ENCODE measurements at regions not wholly inside any gene's neighbourhood (a gene's known extent, or its start where the extent isn't known, plus 50 kb on each side); places are given as distances from the start of the nearest gene placed in this dataset.

DNA sequence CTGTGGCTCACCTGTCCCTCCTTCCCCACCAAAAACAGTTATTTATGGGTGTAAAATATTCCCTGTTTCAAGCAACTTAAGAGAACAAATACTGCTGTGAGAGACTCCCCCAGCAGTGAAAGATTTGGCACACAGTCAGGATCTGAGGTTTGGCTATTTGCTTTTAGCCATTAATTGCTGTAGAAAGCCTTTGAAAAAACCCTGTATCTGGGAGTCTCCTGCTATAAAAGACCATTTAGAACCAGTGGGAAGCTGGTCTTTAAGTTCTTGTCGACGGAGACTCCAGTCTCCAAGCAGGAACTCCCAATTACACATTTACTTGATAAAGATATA is 55.1 kb upstream of the PCSK6 start:
- DNase-seq (ENCODE audit: low read depth): no peak
- TF ChIP-seq, protein P1, sequence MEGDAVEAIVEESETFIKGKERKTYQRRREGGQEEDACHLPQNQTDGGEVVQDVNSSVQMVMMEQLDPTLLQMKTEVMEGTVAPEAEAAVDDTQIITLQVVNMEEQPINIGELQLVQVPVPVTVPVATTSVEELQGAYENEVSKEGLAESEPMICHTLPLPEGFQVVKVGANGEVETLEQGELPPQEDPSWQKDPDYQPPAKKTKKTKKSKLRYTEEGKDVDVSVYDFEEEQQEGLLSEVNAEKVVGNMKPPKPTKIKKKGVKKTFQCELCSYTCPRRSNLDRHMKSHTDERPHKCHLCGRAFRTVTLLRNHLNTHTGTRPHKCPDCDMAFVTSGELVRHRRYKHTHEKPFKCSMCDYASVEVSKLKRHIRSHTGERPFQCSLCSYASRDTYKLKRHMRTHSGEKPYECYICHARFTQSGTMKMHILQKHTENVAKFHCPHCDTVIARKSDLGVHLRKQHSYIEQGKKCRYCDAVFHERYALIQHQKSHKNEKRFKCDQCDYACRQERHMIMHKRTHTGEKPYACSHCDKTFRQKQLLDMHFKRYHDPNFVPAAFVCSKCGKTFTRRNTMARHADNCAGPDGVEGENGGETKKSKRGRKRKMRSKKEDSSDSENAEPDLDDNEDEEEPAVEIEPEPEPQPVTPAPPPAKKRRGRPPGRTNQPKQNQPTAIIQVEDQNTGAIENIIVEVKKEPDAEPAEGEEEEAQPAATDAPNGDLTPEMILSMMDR (IDR thresholded peaks at IDR 0.05; ENCODE audit: insufficient read depth, low read depth, low read length, missing control alignments): no peak
- no peak overlapping the region for H3K4me3 ChIP-seq (ENCODE audit: low read depth, low read length)

DNA sequence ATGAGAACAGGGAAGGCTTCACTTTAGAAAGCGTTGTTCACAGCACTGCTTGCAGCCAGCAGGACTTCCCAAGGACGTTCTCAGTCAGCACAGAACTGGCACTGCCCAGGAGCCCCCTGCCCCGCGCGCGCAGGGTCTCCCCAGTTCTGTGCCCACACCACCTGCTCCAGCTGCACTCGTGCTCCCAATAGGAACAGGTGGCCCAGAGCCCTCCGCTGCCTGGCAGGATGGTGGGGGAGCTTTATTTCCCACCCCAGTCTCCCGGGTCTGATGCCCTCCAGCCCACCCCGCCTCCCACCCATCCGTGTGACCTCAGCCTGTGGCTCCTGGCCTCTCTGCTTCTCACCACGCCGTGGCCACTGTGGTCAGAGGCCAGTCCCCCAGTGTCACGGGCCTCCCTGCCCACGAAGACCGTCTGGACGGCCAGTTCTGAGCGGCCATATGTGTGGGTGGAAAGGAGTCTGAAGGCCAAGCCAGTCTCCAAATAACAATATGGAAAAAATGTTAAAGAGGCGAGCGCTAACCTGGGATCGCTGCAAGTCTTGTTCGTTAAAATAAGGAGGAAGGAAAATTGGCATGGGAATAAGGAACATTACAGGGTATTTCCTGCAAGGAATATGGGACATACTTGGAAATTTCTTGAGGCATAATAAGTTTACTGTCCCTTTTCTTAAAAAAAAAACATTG is 54.6 kb upstream of the PCSK6 start:
- no peak overlapping the region for H3K4me3 ChIP-seq (ENCODE audit: low read depth, low read length)
- DNase-seq (ENCODE audit: low read depth): no peak
- TF ChIP-seq, protein P1 (IDR thresholded peaks at IDR 0.05; ENCODE audit: insufficient read depth, low read depth, low read length, missing control alignments): no peak

DNA sequence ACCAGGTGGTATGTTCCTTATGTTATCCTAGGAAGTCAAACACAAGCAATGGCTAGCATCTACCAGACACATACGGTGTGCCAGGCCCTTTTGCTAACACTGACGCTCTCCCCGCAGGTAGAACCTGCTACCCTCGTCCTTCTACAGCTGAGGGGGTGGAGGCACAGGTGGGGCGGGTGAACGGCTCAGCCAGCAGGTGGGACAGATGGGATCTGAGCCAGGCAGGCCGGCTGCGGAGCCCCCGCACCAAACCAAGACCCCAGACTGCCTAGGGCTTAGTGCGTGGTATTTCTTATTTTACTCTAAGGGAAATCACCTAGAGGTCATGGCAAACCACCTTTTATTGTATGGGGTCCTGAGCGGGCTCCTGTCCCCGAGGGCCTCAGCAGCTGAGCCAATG is 53.9 kb upstream of the PCSK6 start:
- no peak for DNase-seq (ENCODE audit: low read depth)
- no peak overlapping the region for H3K4me3 ChIP-seq (ENCODE audit: low read depth, low read length)
- TF ChIP-seq, protein P1 (IDR thresholded peaks at IDR 0.05; ENCODE audit: insufficient read depth, low read depth, low read length, missing control alignments): no peak

DNA sequence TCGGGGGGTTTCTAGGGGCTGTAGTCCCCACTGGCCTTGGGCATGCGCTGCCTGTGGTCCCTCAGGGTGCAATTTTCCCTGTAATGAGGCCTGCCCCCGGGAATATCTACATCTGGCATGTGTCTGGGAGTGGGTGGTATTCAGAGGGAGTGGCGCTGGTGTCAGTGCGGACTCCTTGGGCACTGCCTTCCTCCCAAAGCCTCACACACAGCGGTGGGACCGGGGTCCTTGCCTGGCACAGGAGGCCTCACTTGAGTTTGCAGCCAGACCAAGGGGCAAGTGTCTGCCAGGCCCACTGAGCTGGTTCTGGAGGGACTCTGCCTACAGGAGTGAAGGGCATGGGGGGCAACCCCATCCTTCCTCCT is 53.5 kb upstream of the PCSK6 start:
- no peak for DNase-seq (ENCODE audit: low read depth)
- TF ChIP-seq, protein P1 (IDR thresholded peaks at IDR 0.05; ENCODE audit: insufficient read depth, low read depth, low read length, missing control alignments): no peak
- no peak overlapping the region for H3K4me3 ChIP-seq (ENCODE audit: low read depth, low read length)

DNA sequence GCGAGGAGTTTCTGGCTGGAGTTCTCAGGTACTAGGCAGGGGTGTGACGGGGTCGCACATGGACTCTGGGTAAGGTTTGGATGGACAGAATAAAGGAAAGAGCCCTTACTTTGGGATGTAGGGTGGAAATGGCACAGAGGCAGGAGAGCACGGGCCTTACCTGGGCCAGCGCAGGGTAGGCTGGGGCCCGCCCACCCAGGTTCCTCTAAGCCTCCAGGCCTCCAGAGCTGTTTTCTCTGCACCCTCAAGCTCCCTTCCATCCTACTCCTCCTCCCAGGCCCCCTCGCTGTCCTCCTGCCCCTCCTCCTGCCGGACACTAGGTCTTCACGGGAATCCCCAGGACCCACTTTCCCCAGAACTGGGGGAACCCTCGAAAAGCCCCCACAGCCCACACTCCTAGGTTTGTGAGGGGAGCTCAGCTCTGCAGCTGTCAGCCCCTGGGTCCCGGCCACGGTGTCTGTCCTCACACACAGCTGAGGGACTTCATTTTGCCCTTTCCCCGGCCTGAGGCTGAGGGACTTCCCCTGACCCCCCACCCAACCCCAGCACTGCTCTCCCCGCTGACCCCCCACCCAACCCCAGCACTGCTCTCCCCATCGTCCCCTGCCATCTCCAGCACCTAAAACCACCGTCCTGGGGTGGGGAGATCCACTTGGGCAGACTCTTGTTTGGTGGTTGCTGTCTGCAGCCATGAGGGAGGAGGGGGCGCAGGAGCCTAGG is 53.0 kb upstream of the PCSK6 start:
- DNase-seq (ENCODE audit: low read depth): peak; percentile 22
- TF ChIP-seq, protein P1 (IDR thresholded peaks at IDR 0.05; ENCODE audit: insufficient read depth, low read depth, low read length, missing control alignments): no peak
- H3K4me3 ChIP-seq (ENCODE audit: low read depth, low read length): no peak overlapping the region

DNA sequence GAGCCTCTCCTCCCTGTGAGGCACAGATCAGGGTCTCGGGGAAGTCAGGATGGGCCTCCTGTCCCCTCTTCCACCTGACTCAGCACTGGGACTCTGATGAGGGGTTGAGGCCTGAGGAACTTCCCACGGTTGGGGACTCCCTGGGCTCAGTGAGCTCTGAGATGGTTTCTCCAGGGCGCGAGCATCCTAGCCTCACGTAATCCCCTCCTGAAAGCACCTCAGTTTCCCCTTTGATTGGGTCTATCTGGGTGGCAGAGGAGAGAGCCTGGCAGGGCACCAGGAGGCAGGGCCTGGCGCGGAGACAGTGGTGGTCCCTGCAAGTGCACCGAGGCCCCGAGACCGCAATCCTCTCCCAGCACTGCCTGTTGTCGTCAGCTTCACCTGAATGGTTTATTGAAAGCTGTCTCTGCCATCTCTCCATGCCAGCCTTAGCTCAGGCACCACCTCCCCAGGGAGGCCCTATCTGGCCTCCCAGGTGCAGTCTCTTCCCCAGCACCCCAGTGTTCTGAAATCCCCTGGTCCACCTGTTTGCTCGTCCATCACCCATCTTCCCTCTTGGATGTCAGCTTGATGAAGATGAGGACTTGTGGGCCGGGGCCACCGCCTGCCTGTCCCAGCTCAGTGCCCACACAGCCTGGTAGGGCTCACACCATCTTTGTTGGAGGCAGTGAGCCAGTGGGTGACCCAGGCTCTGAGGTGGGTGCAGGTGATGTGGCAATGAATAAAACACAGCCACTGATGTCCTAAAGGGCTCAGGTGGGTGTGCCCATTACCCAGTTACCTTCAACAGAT is 52.2 kb upstream of the PCSK6 start:
- no peak for DNase-seq (ENCODE audit: low read depth)
- TF ChIP-seq, protein P1 (IDR thresholded peaks at IDR 0.05; ENCODE audit: insufficient read depth, low read depth, low read length, missing control alignments): no peak
- no peak overlapping the region for H3K4me3 ChIP-seq (ENCODE audit: low read depth, low read length)

Measured in GM12865 (cell line).